ENCODE measurements at regions not wholly inside any gene's neighbourhood (a gene's known extent, or its start where the extent isn't known, plus 50 kb on each side); places are given as distances from the start of the nearest gene placed in this dataset.

DNA sequence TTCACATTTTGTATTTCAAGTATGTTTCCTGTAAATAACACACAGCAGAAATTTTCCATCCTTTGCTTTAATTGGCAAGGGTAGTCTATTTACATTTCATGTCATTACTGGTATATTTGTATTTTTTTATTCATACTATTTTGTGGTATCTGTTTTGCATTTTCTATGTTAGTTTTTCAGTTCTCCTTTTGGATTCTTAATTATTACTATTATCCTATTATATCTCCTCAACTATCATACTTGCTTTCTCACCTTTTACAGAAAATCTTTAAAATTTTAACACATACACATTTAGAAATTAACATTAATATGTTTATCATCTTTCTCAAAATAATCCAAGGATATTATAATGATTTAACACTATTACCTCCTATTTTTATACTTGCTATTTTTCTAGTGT is 918.3 kb upstream of the MAP3K7 start:
- no peaks in the 10 kb centered on the region for H3K9me3 ChIP-seq (ENCODE audit: control insufficient read depth in 4 of 4, low read length in 3 of 4)
- no peak for TF ChIP-seq HNF4G (IDR thresholded peaks at IDR 0.05)
- no peak for TF ChIP-seq RXRA (IDR thresholded peaks at IDR 0.05)
- TF ChIP-seq HNF4A (conservative IDR thresholded peaks at IDR 0.05), result no peak
- TF ChIP-seq JUND (IDR thresholded peaks at IDR 0.05), result no peak
- no peak for TF ChIP-seq SP1 (IDR thresholded peaks at IDR 0.05)
- no peak for TF ChIP-seq YY1 (IDR thresholded peaks at IDR 0.05)
- TF ChIP-seq ATF3 (IDR thresholded peaks at IDR 0.05), result no peak
- no peak for TF ChIP-seq MAX (IDR thresholded peaks at IDR 0.05)
- TF ChIP-seq ZBTB33 (IDR thresholded peaks at IDR 0.05), result no peak
- TF ChIP-seq FOXA1 (IDR thresholded peaks at IDR 0.05), result no peak
- TF ChIP-seq FOXA2 (IDR thresholded peaks at IDR 0.05), result no peak
- no peak for TF ChIP-seq RAD21 (IDR thresholded peaks at IDR 0.05)
- no peak for TF ChIP-seq CTCF (IDR thresholded peaks at IDR 0.05; ENCODE audit: low read depth, low read length, missing input control)

DNA sequence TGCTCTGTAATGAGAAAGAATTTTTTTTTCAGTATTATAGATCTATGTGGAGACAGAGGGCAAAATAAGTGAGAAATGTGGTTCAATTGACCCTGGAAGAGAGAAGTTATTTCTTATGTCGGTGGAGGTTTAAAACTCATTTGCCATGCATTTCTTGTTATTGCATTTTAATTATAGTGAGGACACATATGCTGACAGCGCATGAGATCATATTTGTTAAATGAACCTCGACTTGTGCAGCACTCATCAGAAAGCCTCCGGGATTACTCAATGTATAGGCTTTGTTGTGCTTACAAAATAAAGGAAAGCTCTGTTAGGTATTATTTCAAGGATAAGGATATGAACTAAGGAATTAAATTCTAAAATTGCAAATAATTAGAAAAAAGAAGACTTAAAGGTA is 915.1 kb upstream of the MAP3K7 start:
- no peak for DNase-seq (ENCODE audit: low spot score)
- Histone ChIP-seq H3K36me3 (ENCODE audit: control insufficient read depth in 4 of 4, insufficient read depth in 3 of 4, low read depth in 1 of 4, low read length in 3 of 4) (no peaks in the 10 kb centered on the region), H3K9me3 (ENCODE audit: control insufficient read depth in 4 of 4, low read length in 3 of 4) (no peaks in the 10 kb centered on the region), H3K27ac (ENCODE audit: low read depth in 1 of 2, low read length in 2 of 2) (no peak overlapping the region), H3K27me3 (ENCODE audit: control insufficient read depth in 4 of 4, insufficient read depth in 4 of 4, low read length in 3 of 4) (peaks cover 0 to 2% (median 0%) of the 10 kb centered on the region in 4 donors), H3K4me1 (ENCODE audit: control insufficient read depth in 4 of 4, insufficient read depth in 4 of 4, low read length in 3 of 4) (no peaks in the 10 kb centered on the region), H3K4me3 (ENCODE audit: low read depth in 1 of 3, low read length in 3 of 3) (no peak overlapping the region), H3K9ac (ENCODE audit: low read depth in 1 of 2, low read length in 2 of 2) (no peak overlapping the region)
- TF ChIP-seq ATF3 (IDR thresholded peaks at IDR 0.05) (no peak), JUND (IDR thresholded peaks at IDR 0.05) (no peak), ZBTB33 (IDR thresholded peaks at IDR 0.05) (no peak), SP1 (IDR thresholded peaks at IDR 0.05) (no peak), FOXA2 (IDR thresholded peaks at IDR 0.05) (no peak), EGR1 (IDR thresholded peaks at IDR 0.05; ENCODE audit: low read depth in 2 of 2) (no peak), RXRA (IDR thresholded peaks at IDR 0.05) (no peak), HNF4G (IDR thresholded peaks at IDR 0.05) (no peak), CTCF (IDR thresholded peaks at IDR 0.05; ENCODE audit: low read depth, low read length, missing input control) (no peak), GABPA (IDR thresholded peaks at IDR 0.05 in 1 of 2, conservative IDR thresholded peaks at IDR 0.05 in 1 of 2) (no peak), RAD21 (IDR thresholded peaks at IDR 0.05) (no peak), NR2F2 (IDR thresholded peaks at IDR 0.05) (no peak), YY1 (IDR thresholded peaks at IDR 0.05) (no peak), HNF4A (conservative IDR thresholded peaks at IDR 0.05) (no peak)
- TF ChIP-seq, protein P1, sequence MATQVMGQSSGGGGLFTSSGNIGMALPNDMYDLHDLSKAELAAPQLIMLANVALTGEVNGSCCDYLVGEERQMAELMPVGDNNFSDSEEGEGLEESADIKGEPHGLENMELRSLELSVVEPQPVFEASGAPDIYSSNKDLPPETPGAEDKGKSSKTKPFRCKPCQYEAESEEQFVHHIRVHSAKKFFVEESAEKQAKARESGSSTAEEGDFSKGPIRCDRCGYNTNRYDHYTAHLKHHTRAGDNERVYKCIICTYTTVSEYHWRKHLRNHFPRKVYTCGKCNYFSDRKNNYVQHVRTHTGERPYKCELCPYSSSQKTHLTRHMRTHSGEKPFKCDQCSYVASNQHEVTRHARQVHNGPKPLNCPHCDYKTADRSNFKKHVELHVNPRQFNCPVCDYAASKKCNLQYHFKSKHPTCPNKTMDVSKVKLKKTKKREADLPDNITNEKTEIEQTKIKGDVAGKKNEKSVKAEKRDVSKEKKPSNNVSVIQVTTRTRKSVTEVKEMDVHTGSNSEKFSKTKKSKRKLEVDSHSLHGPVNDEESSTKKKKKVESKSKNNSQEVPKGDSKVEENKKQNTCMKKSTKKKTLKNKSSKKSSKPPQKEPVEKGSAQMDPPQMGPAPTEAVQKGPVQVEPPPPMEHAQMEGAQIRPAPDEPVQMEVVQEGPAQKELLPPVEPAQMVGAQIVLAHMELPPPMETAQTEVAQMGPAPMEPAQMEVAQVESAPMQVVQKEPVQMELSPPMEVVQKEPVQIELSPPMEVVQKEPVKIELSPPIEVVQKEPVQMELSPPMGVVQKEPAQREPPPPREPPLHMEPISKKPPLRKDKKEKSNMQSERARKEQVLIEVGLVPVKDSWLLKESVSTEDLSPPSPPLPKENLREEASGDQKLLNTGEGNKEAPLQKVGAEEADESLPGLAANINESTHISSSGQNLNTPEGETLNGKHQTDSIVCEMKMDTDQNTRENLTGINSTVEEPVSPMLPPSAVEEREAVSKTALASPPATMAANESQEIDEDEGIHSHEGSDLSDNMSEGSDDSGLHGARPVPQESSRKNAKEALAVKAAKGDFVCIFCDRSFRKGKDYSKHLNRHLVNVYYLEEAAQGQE (IDR thresholded peaks at IDR 0.05), result no peak
- WGBS, result 76% methylated on average over 4 of the region's 4 CpGs

More for the DNA sequence above, 918.3 kb upstream of the MAP3K7 start:
- H3K36me3 ChIP-seq (ENCODE audit: control insufficient read depth in 4 of 4, insufficient read depth in 3 of 4, low read depth in 1 of 4, low read length in 3 of 4), result no peaks in the 10 kb centered on the region
- H3K9ac ChIP-seq (ENCODE audit: low read depth in 1 of 2, low read length in 2 of 2), result no peak overlapping the region
- no peaks in the 10 kb centered on the region for H3K27me3 ChIP-seq (ENCODE audit: control insufficient read depth in 4 of 4, insufficient read depth in 4 of 4, low read length in 3 of 4)
- DNase-seq (ENCODE audit: low spot score), result no peak
- H3K4me1 ChIP-seq (ENCODE audit: control insufficient read depth in 4 of 4, insufficient read depth in 4 of 4, low read length in 3 of 4), result no peaks in the 10 kb centered on the region
- H3K27ac ChIP-seq (ENCODE audit: low read depth in 1 of 2, low read length in 2 of 2), result no peak overlapping the region
- no peak overlapping the region for H3K4me3 ChIP-seq (ENCODE audit: low read depth in 1 of 3, low read length in 3 of 3)

All from liver (tissue), 8 donors.